K562 (cell line): ENCODE measurements at regions not wholly inside any gene's neighbourhood (a gene's known extent, or its start where the extent isn't known, plus 50 kb on each side); places are given as distances from the start of the nearest gene placed in this dataset.

Experiments
- ARID3B ChIP-seq: fragments of 250-450 bp; sonication (Bioruptor Pico); IDR thresholded peaks from 2 replicates; pipeline ENCODE4 v1.4.0; 2020; ENCODE audit warnings: borderline replicate concordance
- ATF7 ChIP-seq: fragments of 450-650 bp; IDR thresholded peaks from 2 replicates; pipeline ENCODE4 v1.7.1; 2014; ENCODE audit warnings: mild to moderate bottlenecking, moderate library complexity
- BCLAF1 ChIP-seq, 2 experiments: fragments of 450-650 bp in 1 of 2; IDR thresholded peaks; 2 replicates each; pipeline ENCODE4 v1.6.1; 2011 to 2017; ENCODE audit warnings: low read depth in 2 of 2, antibody characterized with exemption in 1 of 2, borderline replicate concordance in 1 of 2, low read length in 1 of 2, mild to moderate bottlenecking in 1 of 2, mixed read lengths in 1 of 2; ENCODE audit not compliant: control insufficient read depth in 1 of 2
- BRD4 ChIP-seq: fragments of 200-600 bp; sonication (generic); IDR thresholded peaks from 2 replicates; pipeline ENCODE4 v1.6.1; 2017; ENCODE audit warnings: inconsistent platforms
- ERF ChIP-seq: fragments of 450-650 bp; formaldehyde crosslinking; IDR thresholded peaks from 2 replicates; pipeline ENCODE4 v1.4.0; 2020; ENCODE audit warnings: mild to moderate bottlenecking, mixed read lengths
- ETS1 ChIP-seq: conservative IDR thresholded peaks from 2 replicates; pipeline ENCODE4 v1.6.1; 2011; ENCODE audit warnings: low read depth, mild to moderate bottlenecking, low read length; ENCODE audit not compliant: control insufficient read depth
- GTF2B ChIP-seq: IDR thresholded peaks from 2 replicates; pipeline ENCODE4 v1.6.1; 2011; ENCODE audit not compliant: insufficient read length; ENCODE audit errors: extremely low read depth
- PCBP1 ChIP-seq: fragments of 200-400 bp; formaldehyde crosslinking; IDR thresholded peaks from 2 replicates; pipeline ENCODE4 v1.6.1; 2018; ENCODE audit warnings: mild to moderate bottlenecking, low read depth, low read length; ENCODE audit not compliant: poor library complexity, severe bottlenecking
- RREB1 ChIP-seq: fragments of 250-450 bp; sonication (Bioruptor Pico); IDR thresholded peaks from 2 replicates; pipeline ENCODE4 v1.4.0; 2020
- ZNF165 ChIP-seq: fragments of 250-450 bp; sonication (Bioruptor Pico); IDR thresholded peaks from 2 replicates; pipeline ENCODE4 v1.4.0; 2020; ENCODE audit warnings: borderline replicate concordance
- ZNF512 ChIP-seq: IDR thresholded peaks from 2 replicates; pipeline ENCODE4 v1.6.1; 2016; ENCODE audit warnings: missing genetic modification characterization, missing compliant biosample characterization
- ZNF76 ChIP-seq: fragments of 250-450 bp; sonication (Bioruptor Pico); IDR thresholded peaks from 2 replicates; pipeline ENCODE4 v1.4.0; 2020; ENCODE audit warnings: mild to moderate bottlenecking, moderate library complexity, borderline replicate concordance

- TF ChIP-seq ZNF76 (CRISPR knock-in tag) (no peak), PCBP1 (no peak), ZNF165 (no peak), BRD4 (no peak), ARID3B (CRISPR knock-in tag) (no peak), RREB1 (CRISPR knock-in tag) (no peak), ATF7 (peak; percentile 37; the same call in 1 of the 2 replicates), ERF (no peak), ZNF512 (tag) (no peak), BCLAF1 (IDR thresholded peaks at IDR 0.05; ENCODE audit: borderline replicate concordance in 1 of 2, control insufficient read depth in 1 of 2, low read depth in 2 of 2, low read length in 1 of 2) (no peak), ETS1 (no peak), GTF2B (no peak)
Measured at GRCh38 chr7:25849500-25850184, 302.4 kb upstream of the NFE2L3 start (continued).
